PC-3 (cell line): ENCODE measurements at regions not wholly inside any gene's neighbourhood (a gene's known extent, or its start where the extent isn't known, plus 50 kb on each side); places are given as distances from the start of the nearest gene placed in this dataset.

Experiments used
- EZH2 ChIP-seq: fragments of 300-600 bp; sonication (generic); IDR thresholded peaks from one replicate; pipeline ENCODE4 v1.6.1; 2017; ENCODE audit warnings: antibody characterized with exemption, mild to moderate bottlenecking, low read length; ENCODE audit not compliant: unreplicated experiment
- TF ChIP-seq, protein P1 (sequence below): fragments of 300-600 bp; sonication (generic); conservative IDR thresholded peaks from 2 replicates; pipeline ENCODE4 v1.5.1; 2017; ENCODE audit warnings: antibody characterized with exemption, low read depth, mild to moderate bottlenecking, low read length

DNA sequence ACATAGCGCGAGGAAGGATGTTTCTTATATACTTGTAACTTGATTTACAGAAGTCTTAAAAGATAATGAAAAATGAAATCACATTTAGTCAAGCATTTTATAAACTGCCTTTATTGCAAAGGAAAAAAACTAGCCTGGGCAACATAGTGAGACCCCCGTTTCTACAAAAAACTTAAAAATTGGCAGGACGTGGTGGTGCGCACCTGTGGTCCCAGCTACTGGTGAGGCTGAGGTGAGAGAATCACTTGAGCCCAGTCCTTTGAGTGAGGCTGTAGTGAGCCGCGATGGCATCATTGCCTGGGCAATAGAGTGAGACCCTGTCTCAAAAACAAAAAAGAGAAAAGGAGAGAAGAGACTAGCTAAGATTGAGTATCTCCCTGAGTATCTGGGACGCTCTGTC lies 145.2 kb upstream of the CIBAR2 start:
- TF ChIP-seq EZH2 = no peak
- TF ChIP-seq, protein P1, sequence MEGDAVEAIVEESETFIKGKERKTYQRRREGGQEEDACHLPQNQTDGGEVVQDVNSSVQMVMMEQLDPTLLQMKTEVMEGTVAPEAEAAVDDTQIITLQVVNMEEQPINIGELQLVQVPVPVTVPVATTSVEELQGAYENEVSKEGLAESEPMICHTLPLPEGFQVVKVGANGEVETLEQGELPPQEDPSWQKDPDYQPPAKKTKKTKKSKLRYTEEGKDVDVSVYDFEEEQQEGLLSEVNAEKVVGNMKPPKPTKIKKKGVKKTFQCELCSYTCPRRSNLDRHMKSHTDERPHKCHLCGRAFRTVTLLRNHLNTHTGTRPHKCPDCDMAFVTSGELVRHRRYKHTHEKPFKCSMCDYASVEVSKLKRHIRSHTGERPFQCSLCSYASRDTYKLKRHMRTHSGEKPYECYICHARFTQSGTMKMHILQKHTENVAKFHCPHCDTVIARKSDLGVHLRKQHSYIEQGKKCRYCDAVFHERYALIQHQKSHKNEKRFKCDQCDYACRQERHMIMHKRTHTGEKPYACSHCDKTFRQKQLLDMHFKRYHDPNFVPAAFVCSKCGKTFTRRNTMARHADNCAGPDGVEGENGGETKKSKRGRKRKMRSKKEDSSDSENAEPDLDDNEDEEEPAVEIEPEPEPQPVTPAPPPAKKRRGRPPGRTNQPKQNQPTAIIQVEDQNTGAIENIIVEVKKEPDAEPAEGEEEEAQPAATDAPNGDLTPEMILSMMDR = no peak
